T-cell (primary cell): ENCODE measurements at regions not wholly inside any gene's neighbourhood (a gene's known extent, or its start where the extent isn't known, plus 50 kb on each side); places are given as distances from the start of the nearest gene placed in this dataset.

Experiments
- ATAC-seq, 4 experiments: fragments of 200-7000 bp in 3 of 4; fragments of 150-1000 bp in 1 of 4; cut with Tn5 transposase; replicated peaks in 1 of 4; 1 replicate in 3 of 4; 2 replicates in 1 of 4; pipeline ENCODE4 v1.10.0; 2021; ENCODE audit warnings: moderate library complexity in 3 of 4, mild to moderate bottlenecking in 2 of 4, moderate number of reproducible peaks in 1 of 4
- CTCF ChIA-PET, 2 donors: fragments of 300-600 bp; sonication (Branson Sonifier 250); formaldehyde crosslinking; loops; one replicate each; lab custom pipeline; 2022; ENCODE audit warnings: antibody characterized with exemption in 2 of 2; lab: Charles Lee
- POLR2A ChIA-PET, 2 donors: fragments of 300-600 bp; sonication (Branson Sonifier 250); formaldehyde crosslinking; loops; one replicate each; lab custom pipeline; 2022; ENCODE audit warnings: antibody characterized with exemption in 2 of 2; lab: Charles Lee
- DNase-seq, 35 experiments: peaks; one replicate each; pipeline versions ENCODE4 v3.0.0 to v3.0.0-alpha.2; 2013 to 2023
- H3K27ac ChIP-seq: one replicate; pipeline ENCODE4 v1.5.1; 2013; ENCODE audit warnings: low read length
- H3K27me3 ChIP-seq, 2 experiments: replicated peaks in 1 of 2; 1 replicate in 1 of 2; 2 replicates in 1 of 2; pipeline versions ENCODE4 v1.6.1 to v1.7.0; 2013; ENCODE audit warnings: low read length in 1 of 2, mixed read lengths in 1 of 2; ENCODE audit not compliant: control insufficient read depth in 2 of 2, insufficient read depth in 2 of 2; ENCODE audit errors: extremely low read depth in 1 of 2
- H3K36me3 ChIP-seq, 2 donors: 1 replicate in 1 of 2; 2 replicates in 1 of 2; pipeline versions ENCODE4 v1.6.1 to v1.7.0; 2013; ENCODE audit warnings: low read length in 1 of 2; ENCODE audit not compliant: control insufficient read depth in 2 of 2, insufficient read depth in 1 of 2; ENCODE audit errors: extremely low read depth in 1 of 2
- H3K4me1 ChIP-seq, 2 experiments: 1 replicate in 1 of 2; 2 replicates in 1 of 2; pipeline versions ENCODE4 v1.6.1 to v1.7.0; 2013; ENCODE audit warnings: low read length in 2 of 2, mixed read lengths in 1 of 2; ENCODE audit not compliant: insufficient read depth in 2 of 2, control insufficient read depth in 1 of 2; ENCODE audit errors: extremely low read depth in 1 of 2
- H3K4me3 ChIP-seq, 2 donors: 1 replicate in 1 of 2; 2 replicates in 1 of 2; pipeline versions ENCODE4 v1.5.1 to v1.7.0; 2013; ENCODE audit warnings: mild to moderate bottlenecking in 2 of 2, low read length in 1 of 2, moderate library complexity in 1 of 2; ENCODE audit not compliant: control insufficient read depth in 1 of 2; ENCODE audit errors: extremely low read depth in 1 of 2
- H3K9me3 ChIP-seq: 2 replicates; pipeline ENCODE4 v1.7.0; 2013
- H3K27ac Mint-ChIP-seq, 2 donors: one replicate each; pipeline ENCODE4 v1.8.0; 2020 to 2021; ENCODE audit warnings: mild to moderate bottlenecking in 2 of 2, mixed read lengths in 2 of 2
- H3K27me3 Mint-ChIP-seq, 2 donors: one replicate each; pipeline ENCODE4 v1.8.0; 2021 to 2022; ENCODE audit warnings: mixed read lengths in 2 of 2
- H3K36me3 Mint-ChIP-seq: one replicate; pipeline ENCODE4 v1.8.0; 2021; ENCODE audit warnings: mixed read lengths
- H3K4me1 Mint-ChIP-seq, 3 donors: one replicate each; pipeline ENCODE4 v1.8.0; 2020 to 2022; ENCODE audit warnings: mixed read lengths in 3 of 3, mild to moderate bottlenecking in 1 of 3
- H3K4me3 Mint-ChIP-seq, 3 donors: one replicate each; pipeline ENCODE4 v1.8.0; 2020 to 2022; ENCODE audit warnings: mild to moderate bottlenecking in 3 of 3, mixed read lengths in 3 of 3, moderate library complexity in 3 of 3
- H3K9me3 Mint-ChIP-seq, 3 donors: one replicate each; pipeline ENCODE4 v1.8.0; 2020 to 2022; ENCODE audit warnings: mixed read lengths in 3 of 3
- WGBS: methylation state at CpG from one replicate; pipeline ENCODE4 v1.1.5; 2013; ENCODE audit warnings: missing lambda C conversion rate; ENCODE audit not compliant: insufficient coverage; 5-methylcytosine and 5-hydroxymethylcytosine counted together

GRCh38 chr1:222286011-222286410, 261.9 kb downstream of the HHIPL2 start:
- Mint-ChIP-seq H3K27me3 (peaks cover 0 to 3% of the 10 kb centered on the region in 2 donors), H3K9me3 (peaks cover 0 to 5% (median 0%) of the 10 kb centered on the region in 3 donors), H3K4me1 (no peaks in the 10 kb centered on the region), H3K4me3 (no peak overlapping the region), H3K36me3 (no peaks in the 10 kb centered on the region), H3K27ac (no peak overlapping the region)
- DNase-seq (no peak), ATAC-seq (no peak)
- H3K9me3 ChIP-seq, result no peaks in the 10 kb centered on the region
- H3K27ac ChIP-seq, result no peak overlapping the region
- no peaks in the 10 kb centered on the region for H3K36me3 ChIP-seq
- no peak overlapping the region for H3K4me3 ChIP-seq
- WGBS, result no CpG with 5 or more reads among the region's 3 CpGs
- CTCF ChIA-PET, result no interaction called here
- POLR2A ChIA-PET, result no interaction called here
- no peaks in the 10 kb centered on the region for H3K4me1 ChIP-seq
- no peaks in the 10 kb centered on the region for H3K27me3 ChIP-seq

GRCh38 chr1:222285526-222285925, 262.4 kb downstream of the HHIPL2 start:
- H3K4me3 ChIP-seq, result no peak overlapping the region
- no peak overlapping the region for H3K27ac ChIP-seq
- H3K4me1 Mint-ChIP-seq, result no peaks in the 10 kb centered on the region
- no peaks in the 10 kb centered on the region for H3K27me3 ChIP-seq
- no peak overlapping the region for H3K4me3 Mint-ChIP-seq
- no peaks in the 10 kb centered on the region for H3K36me3 Mint-ChIP-seq
- H3K27ac Mint-ChIP-seq, result no peak overlapping the region
- peaks cover 0 to 5% (median 0%) of the 10 kb centered on the region in 3 donors for H3K9me3 Mint-ChIP-seq
- peaks cover 0 to 3% of the 10 kb centered on the region in 2 donors for H3K27me3 Mint-ChIP-seq
- H3K36me3 ChIP-seq, result no peaks in the 10 kb centered on the region
- no peaks in the 10 kb centered on the region for H3K9me3 ChIP-seq
- CTCF ChIA-PET, result no interaction called here
- WGBS, result no CpG with 5 or more reads among the region's 1 CpG
- POLR2A ChIA-PET, result no interaction called here
- ATAC-seq (no peak), DNase-seq (no peak)
- H3K4me1 ChIP-seq, result no peaks in the 10 kb centered on the region

- Histone ChIP-seq H3K27ac (no peak overlapping the region), H3K4me3 (no peak overlapping the region), H3K9me3 (no peaks in the 10 kb centered on the region), H3K27me3 (no peaks in the 10 kb centered on the region), H3K4me1 (no peaks in the 10 kb centered on the region), H3K36me3 (no peaks in the 10 kb centered on the region)
- no peaks in the 10 kb centered on the region for H3K9me3 Mint-ChIP-seq
- ATAC-seq (no peak), DNase-seq (no peak)
- peaks cover 0 to 3% of the 10 kb centered on the region in 2 donors for H3K27me3 Mint-ChIP-seq
- ChIA-PET POLR2A (no interaction called here), CTCF (no interaction called here)
- H3K4me1 Mint-ChIP-seq, result no peaks in the 10 kb centered on the region
- H3K4me3 Mint-ChIP-seq, result no peak overlapping the region
- no peak overlapping the region for H3K27ac Mint-ChIP-seq
- H3K36me3 Mint-ChIP-seq, result no peaks in the 10 kb centered on the region
Observed at GRCh38 chr1:222284466-222284865, 263.4 kb downstream of the HHIPL2 start.

DNA sequence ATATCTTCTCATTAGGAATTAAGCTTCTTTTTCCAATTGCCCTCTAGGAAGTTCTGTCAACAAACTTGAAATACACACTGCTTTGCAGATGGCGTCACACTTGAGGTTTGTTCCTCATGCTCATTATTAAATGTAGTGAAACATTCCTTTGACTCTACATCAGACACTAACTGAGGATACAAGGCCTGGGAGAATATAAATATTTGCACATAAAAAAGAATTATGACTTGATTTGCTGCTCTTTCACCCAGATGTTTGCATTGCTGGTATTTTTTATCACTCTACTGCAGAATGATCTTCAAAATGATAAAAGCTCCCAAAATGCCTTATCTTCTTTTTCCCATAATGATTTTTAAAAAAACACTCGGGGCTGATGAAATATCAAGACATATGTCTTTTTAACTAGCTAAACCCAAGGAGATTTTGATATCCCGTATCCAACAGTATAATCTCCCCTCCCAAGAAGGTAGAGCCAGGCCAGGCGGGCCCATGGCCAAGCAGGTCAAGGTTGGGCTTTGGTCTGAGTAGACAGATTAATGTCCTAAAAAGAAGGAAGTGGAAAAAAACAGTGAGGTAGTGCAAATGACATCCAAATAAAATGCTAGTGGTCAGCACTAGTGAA, 264.6 kb downstream of the HHIPL2 start:
- ChIA-PET CTCF (no interaction called here), POLR2A (no interaction called here)
- no peaks in the 10 kb centered on the region for H3K4me1 ChIP-seq
- no CpG with 5 or more reads among the region's 4 CpGs for WGBS
- Mint-ChIP-seq H3K27me3 (peaks cover 0 to 3% of the 10 kb centered on the region in 2 donors), H3K4me3 (no peak overlapping the region), H3K4me1 (no peaks in the 10 kb centered on the region), H3K9me3 (no peaks in the 10 kb centered on the region), H3K27ac (no peak overlapping the region), H3K36me3 (no peaks in the 10 kb centered on the region)
- no peaks in the 10 kb centered on the region for H3K9me3 ChIP-seq
- no peak overlapping the region for H3K4me3 ChIP-seq
- H3K27ac ChIP-seq, result no peak overlapping the region
- H3K27me3 ChIP-seq, result no peaks in the 10 kb centered on the region
- no peak for ATAC-seq
- no peaks in the 10 kb centered on the region for H3K36me3 ChIP-seq
- no peak for DNase-seq

DNA sequence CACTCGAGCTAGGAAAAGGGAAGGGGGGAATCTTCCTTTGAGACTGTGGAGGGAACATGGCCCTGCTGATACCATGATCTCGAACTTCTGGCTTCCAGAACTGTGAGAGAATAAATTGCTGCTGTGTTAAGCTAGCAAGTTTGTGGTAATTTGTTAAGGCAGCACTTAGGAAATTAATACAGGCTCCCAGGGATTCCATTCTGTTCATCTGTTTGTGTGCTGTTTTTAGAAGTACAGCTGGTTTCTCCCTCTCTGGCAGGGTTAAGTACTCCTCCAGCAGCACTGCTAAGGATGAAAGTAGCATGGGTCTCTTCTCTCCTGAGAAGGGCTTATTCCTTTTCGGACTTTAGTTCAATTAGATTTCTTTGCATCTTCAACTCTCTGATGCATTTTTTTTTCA, 268.3 kb downstream of the HHIPL2 start:
- H3K4me1 ChIP-seq, result no peaks in the 10 kb centered on the region
- H3K4me3 ChIP-seq, result no peak overlapping the region
- ChIA-PET POLR2A (no interaction called here), CTCF (no interaction called here)
- H3K27me3 Mint-ChIP-seq, result peaks cover 0 to 3% of the 10 kb centered on the region in 2 donors
- H3K4me1 Mint-ChIP-seq, result no peaks in the 10 kb centered on the region
- no peaks in the 10 kb centered on the region for H3K9me3 Mint-ChIP-seq
- WGBS, result 57% methylated on average over 2 of the region's 3 CpGs
- H3K4me3 Mint-ChIP-seq, result no peak overlapping the region
- no peak overlapping the region for H3K27ac Mint-ChIP-seq
- no peak for ATAC-seq
- no peaks in the 10 kb centered on the region for H3K9me3 ChIP-seq
- H3K27me3 ChIP-seq, result no peaks in the 10 kb centered on the region
- H3K36me3 ChIP-seq, result no peaks in the 10 kb centered on the region
- no peaks in the 10 kb centered on the region for H3K36me3 Mint-ChIP-seq
- H3K27ac ChIP-seq, result no peak overlapping the region
- no peak for DNase-seq

GRCh38 chr1:222278501-222278900, 269.4 kb downstream of the HHIPL2 start:
- no peak for DNase-seq
- ChIA-PET POLR2A (no interaction called here), CTCF (no interaction called here)
- Histone ChIP-seq H3K36me3 (no peaks in the 10 kb centered on the region), H3K27me3 (no peaks in the 10 kb centered on the region), H3K27ac (no peak overlapping the region), H3K9me3 (no peaks in the 10 kb centered on the region), H3K4me1 (no peaks in the 10 kb centered on the region), H3K4me3 (no peak overlapping the region)
- Mint-ChIP-seq H3K27ac (no peak overlapping the region), H3K4me3 (no peak overlapping the region), H3K4me1 (no peaks in the 10 kb centered on the region), H3K36me3 (no peaks in the 10 kb centered on the region), H3K9me3 (no peaks in the 10 kb centered on the region), H3K27me3 (peaks cover 0 to 3% of the 10 kb centered on the region in 2 donors)
- no peak for ATAC-seq
